H9 (cell line): ENCODE measurements at regions not wholly inside any gene's neighbourhood (a gene's known extent, or its start where the extent isn't known, plus 50 kb on each side); places are given as distances from the start of the nearest gene placed in this dataset.

Experiments
- DNase-seq: peaks from one replicate; pipeline ENCODE4 v3.0.0-alpha.2; 2017
- H2AFZ ChIP-seq: one replicate; pipeline ENCODE4 v1.6.1; 2013; ENCODE audit warnings: mild to moderate bottlenecking, low read length, control low read depth, moderate library complexity
- H2AK5ac ChIP-seq: 2 replicates; pipeline ENCODE4 v1.6.1; 2013; ENCODE audit warnings: low read length, control low read depth, mixed read lengths; ENCODE audit not compliant: insufficient read length
- H2BK120ac ChIP-seq: one replicate; pipeline ENCODE4 v1.6.1; 2013; ENCODE audit warnings: low read depth, mild to moderate bottlenecking, low read length, control low read depth, inconsistent platforms; ENCODE audit not compliant: poor library complexity, severe bottlenecking
- H2BK12ac ChIP-seq: 2 replicates; pipeline ENCODE4 v1.6.1; 2013; ENCODE audit warnings: low read length, control low read depth, mixed read lengths, low read depth; ENCODE audit not compliant: insufficient read length
- H2BK15ac ChIP-seq: 2 replicates; pipeline ENCODE4 v1.6.1; 2013; ENCODE audit warnings: low read depth, low read length, control low read depth
- H2BK20ac ChIP-seq: one replicate; pipeline ENCODE4 v1.6.1; 2013; ENCODE audit warnings: low read depth, mild to moderate bottlenecking, low read length, control low read depth, inconsistent platforms; ENCODE audit not compliant: poor library complexity, severe bottlenecking
- H2BK5ac ChIP-seq: 2 replicates; pipeline ENCODE4 v1.6.1; 2013; ENCODE audit warnings: low read length, control low read depth, mixed read lengths; ENCODE audit not compliant: insufficient read length
- H3K14ac ChIP-seq: 2 replicates; pipeline ENCODE4 v1.6.1; 2013; ENCODE audit warnings: low read length, control low read depth; ENCODE audit not compliant: insufficient read depth
- H3K18ac ChIP-seq: 2 replicates; pipeline ENCODE4 v1.6.1; 2013; ENCODE audit warnings: low read depth, mild to moderate bottlenecking, mixed read lengths, low read length, control low read depth; ENCODE audit not compliant: insufficient read length
- H3K23ac ChIP-seq: 2 replicates; pipeline ENCODE4 v1.6.1; 2013; ENCODE audit warnings: low read length, control low read depth, mixed read lengths, low read depth; ENCODE audit not compliant: insufficient read length
- H3K23me2 ChIP-seq: 2 replicates; pipeline ENCODE4 v1.6.1; 2013; ENCODE audit warnings: low read depth, mild to moderate bottlenecking, mixed read lengths, low read length, control low read depth; ENCODE audit not compliant: insufficient read length, poor library complexity, severe bottlenecking
- H3K27ac ChIP-seq: 2 replicates; pipeline ENCODE4 v1.5.1; 2013; ENCODE audit warnings: low read length, control low read depth, mixed read lengths, low read depth; ENCODE audit not compliant: insufficient read length
- H3K27me3 ChIP-seq: 2 replicates; pipeline ENCODE4 v1.6.1; 2013; ENCODE audit warnings: low read length, control low read depth, inconsistent platforms; ENCODE audit not compliant: insufficient read depth
- H3K4ac ChIP-seq: 2 replicates; pipeline ENCODE4 v1.6.1; 2013; ENCODE audit warnings: low read depth, mild to moderate bottlenecking, control low read depth, inconsistent platforms, low read length, moderate library complexity
- H3K4me1 ChIP-seq: 2 replicates; pipeline ENCODE4 v1.6.1; 2013; ENCODE audit warnings: low read length, control low read depth, inconsistent platforms; ENCODE audit not compliant: insufficient read depth
- H3K4me2 ChIP-seq: 2 replicates; pipeline ENCODE4 v1.6.1; 2013; ENCODE audit warnings: low read length, control low read depth, mixed read lengths; ENCODE audit not compliant: insufficient read length, insufficient read depth
- H3K56ac ChIP-seq: 2 replicates; pipeline ENCODE4 v1.6.1; 2013; ENCODE audit warnings: low read depth, mild to moderate bottlenecking, mixed read lengths, low read length, control low read depth; ENCODE audit not compliant: insufficient read length
- H3K79me1 ChIP-seq: 2 replicates; pipeline ENCODE4 v1.6.1; 2013; ENCODE audit warnings: low read depth, mild to moderate bottlenecking, moderate library complexity, low read length, control low read depth, inconsistent platforms; ENCODE audit not compliant: insufficient read depth, poor library complexity, severe bottlenecking
- H3K79me2 ChIP-seq: 2 replicates; pipeline ENCODE4 v1.6.1; 2013; ENCODE audit warnings: low read length, control low read depth, inconsistent platforms; ENCODE audit not compliant: insufficient read depth
- H3K9ac ChIP-seq: 2 replicates; pipeline ENCODE4 v1.6.1; 2013; ENCODE audit warnings: low read length, control low read depth, mixed read lengths; ENCODE audit not compliant: insufficient read length; ENCODE audit errors: extremely low read depth
- H3K9me3 ChIP-seq: one replicate; pipeline ENCODE4 v1.6.1; 2013; ENCODE audit warnings: low read depth, low read length, inconsistent platforms; ENCODE audit not compliant: control insufficient read depth
- H3T11ph ChIP-seq: one replicate; pipeline ENCODE4 v1.6.1; 2013; ENCODE audit warnings: mild to moderate bottlenecking, low read length, control low read depth, inconsistent platforms
- H4K20me1 ChIP-seq: one replicate; pipeline ENCODE4 v1.6.1; 2013; ENCODE audit not compliant: control insufficient read depth, insufficient read length, insufficient read depth
- H4K5ac ChIP-seq: 2 replicates; pipeline ENCODE4 v1.6.1; 2013; ENCODE audit warnings: low read depth, mild to moderate bottlenecking, mixed read lengths, low read length, control low read depth; ENCODE audit not compliant: insufficient read length
- H4K8ac ChIP-seq: replicated peaks from 2 replicates; pipeline ENCODE4 v1.6.1; 2013; ENCODE audit warnings: low read length, control low read depth, mixed read lengths, low read depth; ENCODE audit not compliant: insufficient read length
- H4K91ac ChIP-seq: 2 replicates; pipeline ENCODE4 v1.6.1; 2013; ENCODE audit warnings: low read depth, mild to moderate bottlenecking, moderate library complexity, mixed read lengths, low read length, control low read depth; ENCODE audit not compliant: insufficient read length
- H3K27ac Mint-ChIP-seq, 3 experiments: 2 replicates in 2 of 3; 3 replicates in 1 of 3; pipeline ENCODE4 v1.8.0; 2020 to 2021; ENCODE audit warnings: mixed read lengths in 3 of 3, mild to moderate bottlenecking in 1 of 3, moderate library complexity in 1 of 3
- H3K27me3 Mint-ChIP-seq: 2 replicates; pipeline ENCODE4 v1.8.0; 2021; ENCODE audit warnings: low read depth, mild to moderate bottlenecking, moderate library complexity, mixed read lengths
- H3K36me3 Mint-ChIP-seq, 3 experiments: 2 replicates in 2 of 3; 3 replicates in 1 of 3; pipeline ENCODE4 v1.8.0; 2020 to 2021; ENCODE audit warnings: low read depth in 3 of 3, mixed read lengths in 3 of 3; ENCODE audit not compliant: insufficient read depth in 1 of 3
- H3K4me1 Mint-ChIP-seq, 2 experiments: 2 replicates each; pipeline ENCODE4 v1.8.0; 2020; ENCODE audit warnings: mixed read lengths in 2 of 2
- H3K4me3 Mint-ChIP-seq, 2 experiments: 2 replicates in 1 of 2; 3 replicates in 1 of 2; pipeline ENCODE4 v1.8.0; 2020 to 2021; ENCODE audit warnings: mild to moderate bottlenecking in 2 of 2, mixed read lengths in 2 of 2, moderate library complexity in 1 of 2
- H3K9me3 Mint-ChIP-seq, 2 experiments: 2 replicates in 1 of 2; 3 replicates in 1 of 2; pipeline ENCODE4 v1.8.0; 2020; ENCODE audit warnings: mild to moderate bottlenecking in 2 of 2, mixed read lengths in 2 of 2, moderate library complexity in 1 of 2
- TF ChIP-seq, protein P1 (sequence below): fragments of 200-600 bp; sonication (generic); conservative IDR thresholded peaks from 3 replicates; pipeline ENCODE4 v1.8.0; 2021; ENCODE audit warnings: antibody characterized with exemption, mild to moderate bottlenecking

DNA sequence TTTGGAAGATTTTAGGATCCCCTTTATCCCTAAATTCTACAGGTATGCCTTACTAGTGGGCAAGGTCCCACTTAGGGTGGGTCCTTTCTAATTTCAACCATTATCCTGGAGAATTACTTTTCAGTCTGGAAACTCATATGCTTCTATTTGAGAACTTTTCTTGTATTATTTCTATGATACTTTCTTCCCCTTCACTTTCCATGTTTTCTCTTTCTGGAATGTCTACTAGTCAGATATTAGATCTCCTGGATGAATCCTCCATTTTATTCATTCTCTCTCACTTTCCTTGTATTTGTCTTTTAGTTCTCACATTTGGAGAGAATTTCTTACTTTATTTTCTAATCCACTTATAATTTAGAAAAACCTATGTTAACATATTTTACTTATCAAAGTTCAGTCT is 83.9 kb upstream of the SIPA1L2 start:
- no peak overlapping the region for H3K23ac ChIP-seq

More for the DNA sequence above, 83.9 kb upstream of the SIPA1L2 start:
- no peak overlapping the region for H2BK15ac ChIP-seq
- no peak overlapping the region for H3K14ac ChIP-seq
- no peaks in the 10 kb centered on the region for H3K27me3 ChIP-seq
- no peak overlapping the region for H4K91ac ChIP-seq
- Mint-ChIP-seq H3K9me3 (peaks cover 4 to 5% of the 10 kb centered on the region in 2 experiments; a peak in 2 of 5 replicates), H3K36me3 (peaks cover 0 to 4% (median 4%) of the 10 kb centered on the region in 3 experiments; a peak in 2 of 7 replicates), H3K4me3 (no peak overlapping the region), H3K4me1 (no peaks in the 10 kb centered on the region), H3K27ac (no peak overlapping the region), H3K27me3 (no peaks in the 10 kb centered on the region)
- no peak for DNase-seq
- no peak overlapping the region for H4K5ac ChIP-seq
- no peaks in the 10 kb centered on the region for H3K23me2 ChIP-seq
- H3K18ac ChIP-seq = no peak overlapping the region
- H4K8ac ChIP-seq = no peak overlapping the region
- no peak overlapping the region for H2BK120ac ChIP-seq
- no peak overlapping the region for H3K4ac ChIP-seq
- no peak overlapping the region for H3K4me2 ChIP-seq
- H3K9me3 ChIP-seq = no peaks in the 10 kb centered on the region
- H3K9ac ChIP-seq = no peak overlapping the region
- H2AK5ac ChIP-seq = no peak overlapping the region
- H2BK12ac ChIP-seq = no peak overlapping the region
- H2AFZ ChIP-seq = no peak overlapping the region
- H4K20me1 ChIP-seq = no peaks in the 10 kb centered on the region
- no peaks in the 10 kb centered on the region for H3K79me2 ChIP-seq
- no peak overlapping the region for H3K56ac ChIP-seq
- no peak overlapping the region for H2BK5ac ChIP-seq
- no peaks in the 10 kb centered on the region for H3K4me1 ChIP-seq
- H3K27ac ChIP-seq = no peak overlapping the region
- H3T11ph ChIP-seq = no peak overlapping the region
- no peak overlapping the region for H2BK20ac ChIP-seq
- TF ChIP-seq, protein P1, sequence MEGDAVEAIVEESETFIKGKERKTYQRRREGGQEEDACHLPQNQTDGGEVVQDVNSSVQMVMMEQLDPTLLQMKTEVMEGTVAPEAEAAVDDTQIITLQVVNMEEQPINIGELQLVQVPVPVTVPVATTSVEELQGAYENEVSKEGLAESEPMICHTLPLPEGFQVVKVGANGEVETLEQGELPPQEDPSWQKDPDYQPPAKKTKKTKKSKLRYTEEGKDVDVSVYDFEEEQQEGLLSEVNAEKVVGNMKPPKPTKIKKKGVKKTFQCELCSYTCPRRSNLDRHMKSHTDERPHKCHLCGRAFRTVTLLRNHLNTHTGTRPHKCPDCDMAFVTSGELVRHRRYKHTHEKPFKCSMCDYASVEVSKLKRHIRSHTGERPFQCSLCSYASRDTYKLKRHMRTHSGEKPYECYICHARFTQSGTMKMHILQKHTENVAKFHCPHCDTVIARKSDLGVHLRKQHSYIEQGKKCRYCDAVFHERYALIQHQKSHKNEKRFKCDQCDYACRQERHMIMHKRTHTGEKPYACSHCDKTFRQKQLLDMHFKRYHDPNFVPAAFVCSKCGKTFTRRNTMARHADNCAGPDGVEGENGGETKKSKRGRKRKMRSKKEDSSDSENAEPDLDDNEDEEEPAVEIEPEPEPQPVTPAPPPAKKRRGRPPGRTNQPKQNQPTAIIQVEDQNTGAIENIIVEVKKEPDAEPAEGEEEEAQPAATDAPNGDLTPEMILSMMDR = no peak
- no peaks in the 10 kb centered on the region for H3K79me1 ChIP-seq
